Stimulated activated CD4-positive, alpha-beta T cell treated with anti-CD3 and anti-CD28 coated beads, Interleukin-1b, Interleukin-23, amount 100 ng/mL, for 4 hours (primary cell): ENCODE measurements at regions not wholly inside any gene's neighbourhood (a gene's known extent, or its start where the extent isn't known, plus 50 kb on each side); places are given as distances from the start of the nearest gene placed in this dataset.
"Not testable (repeated sequence)": the region's sequence is repeated elsewhere in the genome, so short reads cannot be mapped to it uniquely, and the experiment has no call there.

Experiments
- DNase-seq, 2 donors: peaks; one replicate each; pipeline ENCODE4 v3.0.0-alpha.2; 2020; ENCODE audit warnings: low read depth in 2 of 2

- DNase-seq = no peak
These were observed 374.2 kb upstream of the MAP2 start for GRCh38 chr2:209049608-209050007.

GRCh38 chr2:209062210-209062609 is 361.6 kb upstream of the MAP2 start:
- DNase-seq = no peak

- DNase-seq = no peak
These were observed 353.6 kb upstream of the MAP2 start for GRCh38 chr2:209070262-209070661.

GRCh38 chr2:209073151-209073550 is 350.7 kb upstream of the MAP2 start:
- no peak for DNase-seq

- DNase-seq = no peak
These were observed 349.1 kb upstream of the MAP2 start for GRCh38 chr2:209074711-209075110.

- DNase-seq = no peak
These were observed 347.7 kb upstream of the MAP2 start for GRCh38 chr2:209076151-209076550.

GRCh38 chr2:209086761-209087160 is 337.1 kb upstream of the MAP2 start:
- DNase-seq = no peak

- no peak for DNase-seq
These were observed 332.8 kb upstream of the MAP2 start for GRCh38 chr2:209091056-209091455.

GRCh38 chr2:209094221-209094620 is 329.6 kb upstream of the MAP2 start:
- no peak for DNase-seq

GRCh38 chr2:209095432-209095831 is 328.4 kb upstream of the MAP2 start:
- DNase-seq = no peak

- DNase-seq = no peak
These were observed 326.7 kb upstream of the MAP2 start for GRCh38 chr2:209097168-209097567.

GRCh38 chr2:209102319-209102718 is 321.5 kb upstream of the MAP2 start:
- DNase-seq = no peak

GRCh38 chr2:209113026-209113425 is 310.8 kb upstream of the MAP2 start:
- DNase-seq = no peak

GRCh38 chr2:209114588-209115240 is 309.1 kb upstream of the MAP2 start:
- no peak for DNase-seq

- no peak for DNase-seq
These were observed 302.2 kb upstream of the MAP2 start for GRCh38 chr2:209121691-209122090.

- DNase-seq = no peak
These were observed 298.6 kb upstream of the MAP2 start for GRCh38 chr2:209125291-209125690.

- DNase-seq = no peak
These were observed 285.8 kb upstream of the MAP2 start for GRCh38 chr2:209138079-209138478.

GRCh38 chr2:209141142-209141541 is 282.7 kb upstream of the MAP2 start:
- no peak for DNase-seq

GRCh38 chr2:209141818-209142217 is 282.0 kb upstream of the MAP2 start:
- DNase-seq = no peak

- DNase-seq = not testable (repeated sequence)
These were observed 278.6 kb upstream of the MAP2 start for GRCh38 chr2:209145220-209145691.

GRCh38 chr2:209145941-209146681 is 277.7 kb upstream of the MAP2 start:
- no peak for DNase-seq

- no peak for DNase-seq
These were observed 277.0 kb upstream of the MAP2 start for GRCh38 chr2:209146682-209147320.

GRCh38 chr2:209147981-209148380 is 275.9 kb upstream of the MAP2 start:
- no peak for DNase-seq
